HFF-Myc (cell line): ENCODE measurements at regions not wholly inside any gene's neighbourhood (a gene's known extent, or its start where the extent isn't known, plus 50 kb on each side); places are given as distances from the start of the nearest gene placed in this dataset.

Source experiments
- DNase-seq: peaks from one replicate; pipeline ENCODE4 v3.0.0-alpha.2; 2011; ENCODE audit warnings: low read depth; ENCODE audit errors: extremely low read depth
- H3K4me3 ChIP-seq: replicated peaks from 2 replicates; pipeline ENCODE4 v1.5.1; 2011; ENCODE audit warnings: low read depth, mild to moderate bottlenecking, control low read depth, low read length
- TF ChIP-seq, protein P1 (sequence below): IDR thresholded peaks from 2 replicates; pipeline ENCODE4 v1.5.1; 2012; ENCODE audit warnings: mild to moderate bottlenecking, low read depth, low read length, control low read depth; ENCODE audit errors: missing control alignments

DNA sequence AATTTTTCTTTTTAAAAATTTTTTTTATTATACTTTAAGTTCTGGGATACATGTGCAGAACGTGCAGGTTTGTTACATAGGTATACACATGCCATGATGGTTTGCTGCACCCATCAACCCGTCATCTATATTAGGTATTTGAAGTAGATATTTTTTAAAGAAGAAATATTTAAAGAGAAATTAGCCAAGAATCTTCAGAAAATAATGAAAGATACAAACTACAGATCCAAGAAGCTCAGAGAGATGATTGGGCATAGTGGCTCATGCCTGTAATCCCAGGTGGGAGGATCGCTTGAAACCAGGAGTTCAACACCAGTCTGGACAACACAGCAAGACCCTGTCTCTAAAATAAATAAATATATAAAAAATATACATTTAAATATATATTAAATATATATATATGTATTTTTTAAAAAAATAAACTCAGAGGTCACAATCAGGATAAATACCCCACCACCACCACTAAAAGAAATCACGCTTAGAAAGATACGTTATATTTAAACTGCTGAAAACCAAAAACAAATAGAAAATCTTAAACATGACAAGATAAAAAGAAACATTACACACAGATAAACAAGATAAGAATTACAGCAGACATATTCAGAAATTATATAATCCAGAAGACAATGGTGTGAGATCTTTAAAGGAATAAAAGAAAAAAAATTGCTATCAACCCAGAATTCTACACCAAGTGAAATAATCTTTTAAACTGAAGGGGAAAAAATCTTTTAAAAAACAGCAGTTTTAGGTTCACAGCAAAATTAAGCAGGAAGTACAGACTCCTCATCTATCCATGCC lies 57.5 kb downstream of the CSF2 start:
- TF ChIP-seq, protein P1, sequence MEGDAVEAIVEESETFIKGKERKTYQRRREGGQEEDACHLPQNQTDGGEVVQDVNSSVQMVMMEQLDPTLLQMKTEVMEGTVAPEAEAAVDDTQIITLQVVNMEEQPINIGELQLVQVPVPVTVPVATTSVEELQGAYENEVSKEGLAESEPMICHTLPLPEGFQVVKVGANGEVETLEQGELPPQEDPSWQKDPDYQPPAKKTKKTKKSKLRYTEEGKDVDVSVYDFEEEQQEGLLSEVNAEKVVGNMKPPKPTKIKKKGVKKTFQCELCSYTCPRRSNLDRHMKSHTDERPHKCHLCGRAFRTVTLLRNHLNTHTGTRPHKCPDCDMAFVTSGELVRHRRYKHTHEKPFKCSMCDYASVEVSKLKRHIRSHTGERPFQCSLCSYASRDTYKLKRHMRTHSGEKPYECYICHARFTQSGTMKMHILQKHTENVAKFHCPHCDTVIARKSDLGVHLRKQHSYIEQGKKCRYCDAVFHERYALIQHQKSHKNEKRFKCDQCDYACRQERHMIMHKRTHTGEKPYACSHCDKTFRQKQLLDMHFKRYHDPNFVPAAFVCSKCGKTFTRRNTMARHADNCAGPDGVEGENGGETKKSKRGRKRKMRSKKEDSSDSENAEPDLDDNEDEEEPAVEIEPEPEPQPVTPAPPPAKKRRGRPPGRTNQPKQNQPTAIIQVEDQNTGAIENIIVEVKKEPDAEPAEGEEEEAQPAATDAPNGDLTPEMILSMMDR = no peak
- DNase-seq = no peak
- H3K4me3 ChIP-seq = no peak overlapping the region

DNA sequence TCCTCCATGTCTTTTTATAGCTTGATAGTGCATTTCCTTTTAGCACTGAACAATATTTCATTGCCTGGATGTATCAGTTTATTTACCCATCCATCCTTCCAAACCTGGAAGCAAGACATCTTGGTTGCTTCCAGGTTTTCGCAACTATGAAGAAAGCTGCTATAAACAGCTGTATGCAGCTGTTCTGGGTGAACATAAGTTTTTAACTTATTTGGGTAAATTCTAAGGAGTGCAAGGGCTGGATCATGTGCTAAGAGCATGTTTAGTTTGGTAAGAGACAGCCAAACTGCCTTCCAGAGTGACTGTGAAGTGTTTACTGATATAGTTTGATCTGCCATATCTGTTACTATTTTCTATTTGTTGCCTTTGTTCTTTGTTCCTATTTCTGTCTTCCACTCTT lies 58.5 kb downstream of the CSF2 start:
- no peak for DNase-seq
- H3K4me3 ChIP-seq = no peak overlapping the region

DNA sequence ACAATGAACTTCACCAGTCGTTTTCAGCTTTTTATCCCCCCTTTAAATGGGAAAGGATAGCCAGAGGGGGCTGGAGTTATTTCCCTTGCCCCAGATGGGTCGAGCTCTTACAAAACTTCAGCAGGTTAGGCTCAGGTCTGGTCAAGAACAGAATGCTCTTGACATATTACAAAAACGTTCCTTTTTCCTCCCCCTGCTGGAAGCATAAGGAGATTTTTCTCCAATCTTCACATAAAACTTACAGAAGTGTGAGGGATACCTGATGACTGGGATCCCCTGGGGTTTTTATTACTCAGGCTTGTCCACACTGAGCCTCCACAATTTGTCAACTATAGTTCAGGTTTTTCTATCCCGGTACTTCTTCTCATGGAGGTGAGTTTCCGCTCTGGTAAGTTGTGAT lies 60.8 kb downstream of the CSF2 start:
- no peak for DNase-seq
- TF ChIP-seq, protein P1 = peak; percentile 31
- H3K4me3 ChIP-seq = no peak overlapping the region

More for the DNA sequence above, 58.5 kb downstream of the CSF2 start:
- TF ChIP-seq, protein P1 = no peak

DNA sequence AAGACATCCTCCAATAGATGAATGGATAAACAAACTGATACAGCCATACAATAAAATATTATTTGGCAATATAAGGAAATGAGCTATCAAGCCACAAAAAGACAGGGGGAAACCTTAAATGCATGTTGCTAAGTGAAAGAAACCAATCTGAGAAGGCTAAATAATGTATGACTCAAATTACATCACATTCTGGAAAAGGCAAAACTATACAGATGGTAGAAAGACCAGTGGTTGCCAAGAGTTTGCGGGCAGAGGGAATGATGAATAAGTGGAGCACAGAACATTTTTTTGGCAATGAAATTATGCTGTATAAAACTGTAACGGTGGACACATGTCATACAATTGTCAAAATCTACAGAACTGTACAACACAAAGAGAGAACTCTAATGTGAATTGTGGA lies 63.3 kb downstream of the CSF2 start:
- DNase-seq = peak; percentile 50
- TF ChIP-seq, protein P1 = no peak

DNA sequence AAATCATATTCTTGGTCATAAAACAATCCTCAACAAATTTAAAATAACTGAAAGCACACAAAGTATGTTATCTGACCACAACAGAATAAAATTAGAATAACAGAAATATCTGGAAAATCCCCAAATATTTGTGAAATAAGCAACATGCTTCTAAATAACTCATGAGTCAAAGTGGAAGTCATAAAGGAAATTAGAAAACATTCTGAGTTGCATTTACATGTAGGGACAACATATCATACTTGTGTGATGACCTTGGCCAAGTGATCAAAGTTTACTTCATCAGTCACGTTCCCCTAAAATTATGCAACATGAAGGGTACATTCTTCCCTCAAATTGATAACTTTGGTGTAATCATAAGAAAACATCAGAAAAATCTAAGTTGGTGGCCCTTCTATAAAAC lies 64.7 kb downstream of the CSF2 start:
- TF ChIP-seq, protein P1 = no peak
- no peak for DNase-seq
- no peak overlapping the region for H3K4me3 ChIP-seq

More for the DNA sequence above, 63.3 kb downstream of the CSF2 start:
- H3K4me3 ChIP-seq = no peak overlapping the region
